ENCODE measurements at regions not wholly inside any gene's neighbourhood (a gene's known extent, or its start where the extent isn't known, plus 50 kb on each side); places are given as distances from the start of the nearest gene placed in this dataset.

DNA sequence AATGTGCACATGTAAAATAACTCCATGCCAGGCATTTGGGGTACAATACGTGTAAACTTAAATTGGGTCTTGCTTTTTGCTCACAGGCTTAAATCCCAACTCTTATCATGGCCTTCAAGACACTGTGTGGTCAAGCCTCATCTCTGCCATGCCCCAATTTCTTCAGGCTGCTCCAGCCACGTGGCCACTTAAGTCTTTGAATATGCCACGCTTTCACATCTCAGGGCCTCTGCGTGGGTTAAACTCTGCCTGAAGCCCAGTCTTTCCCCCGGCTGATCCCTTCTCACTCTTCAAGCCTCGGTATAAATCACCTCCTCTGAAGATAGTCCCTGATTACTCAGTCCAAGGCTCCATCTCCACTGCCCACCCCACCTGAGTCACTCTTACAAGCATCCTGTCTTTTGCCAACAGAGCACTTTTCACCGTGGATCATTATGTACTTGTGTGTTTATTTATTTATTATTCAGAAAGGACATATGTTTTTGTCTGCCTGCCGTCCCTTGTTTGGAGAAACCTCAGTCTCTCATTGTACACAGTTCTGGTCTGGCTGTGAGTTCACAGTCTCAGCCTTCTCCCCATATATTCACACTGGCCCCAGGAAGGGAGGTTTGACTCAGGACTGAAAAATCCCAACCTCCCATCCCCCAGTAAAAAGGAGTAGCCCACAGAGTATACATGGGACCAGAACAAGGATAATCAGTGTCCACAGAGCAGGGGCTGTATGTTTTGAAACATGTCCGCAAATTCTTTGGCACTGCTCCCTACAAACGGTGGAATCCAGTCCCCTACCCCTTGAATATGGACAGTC lies 344.7 kb downstream of the MN1 start:
- DNase-seq (ENCODE audit: low spot score), result no peak
- intact Hi-C loops (cut with DNase I), result no loop called here

DNA sequence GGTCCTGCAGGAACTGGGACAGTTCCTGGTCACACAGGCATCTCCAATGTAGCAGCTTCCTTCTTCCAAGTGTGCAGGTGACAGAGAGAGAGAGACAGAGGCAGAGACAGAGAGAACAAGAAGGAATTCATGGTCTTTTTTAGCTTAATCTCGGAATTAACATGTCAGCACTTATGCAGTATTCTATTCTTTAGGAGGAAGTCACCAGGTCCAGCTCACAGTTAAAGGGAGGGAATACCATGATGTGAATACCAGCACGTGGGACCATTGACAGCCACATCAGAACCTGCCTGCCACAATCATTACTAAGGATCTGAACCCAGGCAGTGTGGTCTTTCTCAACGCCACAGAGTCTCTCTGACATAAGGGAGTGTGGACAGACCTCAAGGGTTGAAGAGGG lies 341.6 kb downstream of the MN1 start:
- intact Hi-C loops (cut with DNase I), result no loop called here
- no peak for DNase-seq (ENCODE audit: low spot score)

DNA sequence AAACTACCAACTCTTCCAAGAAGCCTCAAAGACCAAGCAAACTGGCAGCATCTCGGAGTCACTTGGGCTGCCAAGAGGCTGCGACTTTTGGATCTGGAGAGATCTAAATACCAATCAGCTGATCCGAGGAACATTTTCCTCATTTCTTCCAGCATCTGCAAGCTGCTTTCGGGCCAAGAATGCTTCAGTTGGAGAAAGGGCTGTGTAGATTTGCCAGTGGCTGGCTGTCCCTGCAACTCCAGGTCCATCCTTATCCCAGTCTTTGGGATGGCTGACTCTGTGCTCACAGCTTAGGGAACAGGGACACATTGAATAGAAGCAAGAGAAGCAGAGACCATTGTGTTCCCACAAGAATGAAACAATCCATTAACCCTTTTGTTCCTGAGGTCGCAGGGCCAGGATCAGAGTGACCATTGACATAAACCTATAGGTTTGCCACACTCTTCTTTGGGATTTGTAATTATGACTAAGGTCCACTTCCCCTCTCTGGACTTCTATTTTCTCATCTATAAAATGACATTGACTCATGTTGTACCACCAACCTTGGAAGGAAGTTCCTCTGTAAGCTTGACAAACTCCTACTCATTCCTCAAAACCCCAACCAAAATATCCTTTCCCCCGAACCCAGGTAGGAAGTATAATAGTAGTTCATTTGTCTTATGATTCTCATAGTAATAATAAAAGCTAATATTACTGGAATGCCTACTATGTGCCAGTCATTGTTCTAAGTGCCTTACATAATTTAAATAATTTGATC lies 340.8 kb downstream of the MN1 start:
- no peak for DNase-seq (ENCODE audit: low spot score)
- intact Hi-C loops (cut with DNase I), result no loop called here

DNA sequence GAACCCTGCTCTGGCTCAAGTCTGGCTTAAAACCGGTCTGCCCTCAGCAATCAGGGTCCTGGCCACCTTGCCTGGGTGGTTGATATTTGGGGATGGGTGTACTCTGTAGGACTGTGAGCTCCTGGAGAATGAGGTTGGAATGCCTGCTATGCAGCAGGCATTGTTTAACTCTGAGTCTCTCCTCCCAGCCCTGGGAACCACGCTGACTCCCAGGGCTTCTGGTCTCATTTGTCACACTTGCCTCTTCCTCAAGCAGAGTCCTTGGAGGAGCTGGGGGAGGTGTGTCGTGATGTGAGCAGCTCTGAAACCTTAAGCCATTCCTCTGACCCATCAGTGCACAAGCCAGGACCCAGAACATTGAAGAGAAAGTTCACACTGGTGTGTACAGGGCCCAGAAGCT lies 340.1 kb downstream of the MN1 start:
- no peak for DNase-seq (ENCODE audit: low spot score)
- intact Hi-C loops (cut with DNase I), result no loop called here

DNA sequence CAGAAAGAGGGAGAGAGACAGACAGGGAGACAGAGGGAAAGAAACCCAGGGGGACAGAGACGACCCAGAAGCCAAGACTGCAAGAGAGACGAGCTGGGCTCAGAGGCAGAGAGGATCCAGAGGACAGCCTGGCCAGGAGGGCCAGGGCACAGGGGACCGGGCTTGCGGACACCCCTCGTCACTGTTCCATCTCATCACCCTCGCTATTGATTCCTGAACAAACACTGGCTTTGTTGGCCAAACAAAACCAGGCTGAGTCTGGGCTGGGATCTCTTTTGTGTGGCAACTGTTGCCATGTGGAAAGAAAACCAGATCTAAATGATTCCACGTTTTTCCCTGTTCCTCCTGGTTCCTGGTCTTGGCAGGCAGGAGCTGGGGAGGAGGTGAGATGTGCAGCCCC lies 339.4 kb downstream of the MN1 start:
- intact Hi-C loops (cut with DNase I), result no loop called here
- no peak for DNase-seq (ENCODE audit: low spot score)

DNA sequence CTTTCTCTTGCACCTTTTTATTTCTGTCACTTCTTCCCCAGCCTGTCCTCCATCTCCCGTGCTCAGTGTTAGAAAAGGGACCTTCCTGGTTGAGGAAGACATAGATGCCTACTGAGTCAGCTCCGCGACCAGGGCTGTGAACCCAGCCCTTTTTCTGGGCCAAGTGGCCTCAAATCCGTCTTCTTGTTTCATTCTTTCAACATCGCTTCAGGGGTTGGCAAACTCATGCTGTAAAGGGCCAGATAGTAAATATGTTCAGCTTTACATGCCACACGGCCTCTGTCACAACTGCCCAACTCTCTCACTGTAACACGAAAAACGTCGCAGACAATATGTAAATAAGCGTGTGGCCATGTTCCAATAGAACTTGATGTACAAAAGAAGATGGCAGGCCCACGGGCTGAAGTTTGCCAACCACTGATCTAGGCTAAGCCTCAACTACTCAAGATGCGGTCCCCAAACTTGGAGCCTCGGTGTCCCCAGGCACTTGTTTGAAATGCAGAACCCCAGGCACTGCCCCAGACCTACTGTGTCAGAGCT lies 338.4 kb downstream of the MN1 start:
- intact Hi-C loops (cut with DNase I), result no loop called here
- DNase-seq (ENCODE audit: low spot score), result no peak

DNA sequence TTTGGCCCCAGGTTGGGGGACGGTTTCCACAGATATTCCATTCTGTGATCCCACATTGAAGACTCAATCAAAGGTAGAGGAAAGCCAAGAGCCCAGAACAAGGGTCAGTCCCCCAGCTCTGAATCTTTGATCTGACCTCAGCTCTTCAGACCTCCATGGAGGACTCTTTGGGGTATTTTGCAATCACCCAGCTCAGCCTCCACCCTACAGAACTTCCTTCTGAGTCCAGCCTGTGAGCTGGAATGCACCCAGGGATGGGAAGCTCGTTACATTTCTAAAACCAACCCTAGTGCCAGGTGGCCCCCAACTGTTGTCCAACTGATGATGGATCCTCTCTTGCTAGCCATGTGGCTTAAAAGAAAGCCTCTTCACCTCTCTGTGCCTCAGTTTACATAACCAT lies 335.3 kb downstream of the MN1 start:
- intact Hi-C loops (cut with DNase I), result no loop called here
- DNase-seq (ENCODE audit: low spot score), result no peak

DNA sequence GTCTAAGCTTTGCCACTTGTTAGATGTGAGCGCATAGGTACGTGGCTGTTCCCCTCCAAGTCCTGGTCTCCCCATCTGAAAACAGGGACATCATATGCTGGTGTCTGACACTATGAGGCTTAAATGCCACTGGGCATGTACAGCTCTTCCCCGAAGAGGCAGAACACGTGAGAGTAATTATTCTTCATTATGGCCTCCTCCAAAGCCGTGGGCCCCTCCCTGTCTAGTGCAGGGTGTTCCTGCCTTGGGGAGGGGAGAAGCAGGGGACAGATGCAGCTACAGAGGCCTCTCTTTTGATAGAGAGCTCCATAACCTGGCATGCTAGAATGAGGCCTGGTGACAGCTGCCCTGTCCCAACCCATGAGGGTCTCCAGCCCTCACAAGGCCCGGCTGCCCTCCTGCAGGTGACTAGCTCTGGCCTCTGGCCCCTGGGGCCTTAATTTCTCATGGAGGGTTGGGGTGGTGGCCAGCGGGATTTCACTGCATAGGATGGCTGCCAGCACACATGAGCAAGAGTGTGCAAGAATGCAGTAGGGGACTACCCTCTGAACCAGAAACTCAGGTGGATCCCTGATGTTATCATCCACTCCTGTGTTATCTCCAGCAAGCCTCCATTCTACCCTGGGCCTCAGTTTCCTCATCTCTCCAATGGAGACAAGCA lies 334.6 kb downstream of the MN1 start:
- intact Hi-C loops (cut with DNase I), result no loop called here

DNA sequence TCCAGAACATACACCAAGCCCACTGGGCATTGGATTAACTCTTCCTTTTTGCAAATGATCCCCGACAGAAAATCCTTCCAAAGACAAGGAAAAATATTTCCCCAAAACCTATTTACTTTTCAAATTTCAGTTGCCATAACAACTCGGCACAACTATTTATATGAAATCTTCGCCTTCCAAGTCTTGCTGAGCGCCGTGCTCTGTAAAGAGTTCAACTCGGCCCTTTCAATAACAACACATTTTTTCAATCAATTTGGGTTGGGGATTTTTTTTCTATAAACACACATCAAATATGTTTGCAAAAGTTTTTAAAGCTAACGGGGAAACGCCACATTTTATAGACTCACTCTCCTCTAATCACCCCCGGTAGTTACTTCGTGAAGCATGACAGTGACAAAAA lies 333.8 kb downstream of the MN1 start:
- DNase-seq (ENCODE audit: low spot score), result no peak
- intact Hi-C loops (cut with DNase I), result no loop called here

More for the DNA sequence above, 334.6 kb downstream of the MN1 start:
- DNase-seq (ENCODE audit: low spot score), result no peak

DNA sequence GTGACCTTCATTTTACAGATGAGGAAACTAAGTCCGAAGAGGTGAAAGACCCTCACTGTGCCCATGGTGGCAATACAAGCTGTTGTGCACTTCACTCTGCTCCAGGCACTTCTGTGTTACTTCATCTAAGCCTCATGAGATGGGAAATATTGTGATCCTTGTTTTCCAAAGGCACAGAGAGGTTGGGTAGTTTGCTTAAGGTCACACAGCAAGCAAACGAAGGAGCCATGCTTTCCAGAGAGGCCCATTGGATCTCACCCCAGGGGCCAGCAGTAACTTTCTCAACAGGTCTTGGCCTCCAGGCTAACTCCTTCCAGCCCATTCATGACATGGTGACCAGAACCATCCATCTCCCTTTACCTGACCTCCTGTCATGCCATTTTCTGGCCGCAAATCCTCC lies 332.8 kb downstream of the MN1 start:
- intact Hi-C loops (cut with DNase I), result no loop called here

DNA sequence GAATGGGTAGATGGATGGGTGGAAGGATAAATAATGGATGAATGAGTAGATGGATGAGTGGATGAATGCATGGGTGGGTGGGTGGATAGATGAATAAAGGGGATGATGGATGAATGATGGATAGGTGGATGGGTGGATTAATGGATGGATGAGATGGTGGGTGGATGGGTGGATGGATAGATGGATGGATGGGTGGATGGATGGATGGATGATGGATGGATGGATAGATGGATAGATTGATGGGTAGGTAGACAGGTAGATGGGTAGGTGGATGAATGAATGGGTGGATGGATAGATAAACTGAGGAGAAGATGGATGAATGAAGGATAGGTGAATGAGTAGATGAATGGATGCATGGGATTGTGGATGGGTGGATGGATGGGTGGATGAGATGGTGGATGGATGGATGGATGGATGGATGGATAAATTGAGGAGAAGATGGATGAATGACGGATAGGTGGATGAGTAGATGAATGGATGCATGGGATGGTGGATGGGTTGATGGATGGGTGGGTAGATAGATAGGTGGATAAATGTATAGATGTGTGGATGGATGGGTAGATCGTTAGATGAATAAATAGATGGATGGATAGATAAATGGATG lies 331.3 kb downstream of the MN1 start:
- intact Hi-C loops (cut with DNase I), result loop anchor here in 1 of 2 donors (5.0 kb wide), 1 partner anchor 913 kb away; no protein-coding TSS in a partner anchor
- no peak for DNase-seq (ENCODE audit: low spot score)

More for the DNA sequence above, 332.8 kb downstream of the MN1 start:
- no peak for DNase-seq (ENCODE audit: low spot score)

DNA sequence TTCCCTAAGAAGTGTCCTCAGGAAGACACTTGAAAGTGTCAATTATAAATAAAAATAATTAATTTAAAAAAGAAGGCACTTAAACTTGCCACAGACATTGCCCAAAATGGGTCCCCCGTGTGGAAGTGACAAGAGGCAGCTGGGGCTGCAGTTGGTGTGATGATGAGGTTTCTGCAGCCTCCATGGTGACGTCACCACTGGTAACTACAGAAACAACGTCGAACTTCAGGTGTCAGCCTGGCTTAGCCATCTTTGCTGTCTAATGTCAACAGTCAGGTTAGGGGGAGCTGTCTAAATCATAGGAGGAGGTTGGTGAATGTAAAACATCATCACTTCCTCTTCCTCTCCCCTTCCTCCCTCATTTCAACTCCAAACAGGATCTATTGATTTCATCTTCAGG lies 328.6 kb downstream of the MN1 start:
- DNase-seq (ENCODE audit: low spot score), result no peak
- intact Hi-C loops (cut with DNase I), result loop anchor here in 1 of 2 donors (5.0 kb wide), 1 partner anchor 916 kb away; no protein-coding TSS in a partner anchor

DNA sequence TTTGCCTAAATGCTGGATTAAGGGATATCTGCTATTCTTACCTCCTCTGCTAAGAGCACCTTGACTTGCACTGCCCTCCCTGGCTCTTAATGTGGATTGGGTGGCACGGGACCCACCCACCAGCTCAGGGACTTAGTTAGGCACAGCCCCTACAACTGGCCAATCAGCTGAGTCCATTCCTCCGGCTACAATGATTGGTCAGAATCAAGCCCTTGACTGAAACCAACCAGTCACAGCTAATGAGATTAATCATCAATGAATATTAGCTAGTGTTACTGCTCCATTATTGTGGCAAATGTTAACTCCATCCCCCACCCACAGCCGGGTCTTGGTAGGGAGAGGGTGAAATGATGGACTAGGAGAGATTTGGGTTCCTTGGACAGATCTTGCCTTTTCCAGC lies 328.0 kb downstream of the MN1 start:
- intact Hi-C loops (cut with DNase I), result loop anchor here in 1 of 2 donors (5.0 kb wide), 1 partner anchor 916 kb away; no protein-coding TSS in a partner anchor
- DNase-seq (ENCODE audit: low spot score), result no peak

DNA sequence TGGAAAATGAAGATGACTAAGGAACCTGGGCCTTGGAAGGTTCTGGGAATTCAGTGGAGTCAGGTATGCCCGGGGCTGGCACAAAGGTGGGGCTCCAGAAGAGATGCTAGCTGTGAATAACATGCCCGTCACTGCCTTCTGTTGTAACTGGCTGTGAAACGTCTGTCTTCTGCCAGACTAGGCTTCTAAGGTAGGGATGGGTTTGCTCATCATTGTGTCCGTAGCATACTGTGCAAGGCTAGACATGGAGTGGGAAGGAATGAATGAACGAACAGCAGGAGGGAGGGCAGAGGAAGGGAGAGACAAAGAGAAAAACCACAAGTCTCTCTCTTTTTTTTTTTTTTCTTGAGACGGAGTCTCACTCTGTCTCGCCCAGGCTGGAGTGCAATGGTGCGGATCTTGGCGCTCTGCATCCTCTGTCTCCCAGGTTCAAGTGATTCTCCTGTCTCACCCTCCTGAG lies 327.4 kb downstream of the MN1 start:
- no peak for DNase-seq (ENCODE audit: low spot score)
- intact Hi-C loops (cut with DNase I), result loop anchor here in 1 of 2 donors (5.0 kb wide), 1 partner anchor 917 kb away; no protein-coding TSS in a partner anchor

DNA sequence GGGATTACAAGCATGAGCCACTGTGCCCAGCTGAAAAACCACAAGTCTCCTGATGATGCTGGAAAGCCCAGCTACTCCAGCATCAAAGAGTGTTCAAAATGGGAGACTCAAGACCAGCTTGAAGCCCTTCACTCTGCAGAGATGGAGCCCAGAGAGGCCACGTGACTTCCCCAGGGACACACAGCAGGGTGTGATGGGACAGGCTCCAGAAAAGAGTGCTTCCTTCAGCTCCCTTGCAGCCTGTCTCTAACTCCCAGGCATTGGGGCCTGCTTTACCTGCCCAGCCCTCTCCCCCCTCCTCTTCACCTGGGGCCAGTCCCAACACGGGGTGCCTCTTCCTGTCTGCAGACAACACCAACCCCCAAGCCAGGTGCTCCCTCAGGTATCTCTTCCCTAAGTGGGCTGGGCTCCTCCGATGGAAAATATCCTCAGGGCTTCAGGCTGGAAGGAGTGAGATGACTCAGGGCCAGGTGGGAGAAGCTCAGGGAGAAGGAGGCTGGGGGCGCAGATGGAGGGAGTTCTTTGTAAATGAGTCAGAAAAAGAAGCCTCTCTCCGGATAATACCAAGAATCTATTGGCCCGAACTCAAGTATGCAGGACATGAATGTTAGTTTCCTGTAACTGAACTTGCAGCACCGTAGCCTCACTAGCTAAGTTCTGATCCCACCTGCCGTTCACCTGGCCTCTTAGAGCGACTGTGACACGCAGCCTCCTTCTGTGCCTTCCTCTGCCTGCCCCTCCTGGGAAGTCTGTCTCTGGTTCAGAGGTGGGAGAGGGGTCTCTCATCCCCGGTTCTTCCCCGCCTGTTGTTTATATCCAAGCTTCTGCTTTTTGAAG lies 326.6 kb downstream of the MN1 start:
- intact Hi-C loops (cut with DNase I), result loop anchor here in 1 of 2 donors (5.0 kb wide), 1 partner anchor 918 kb away; no protein-coding TSS in a partner anchor
- DNase-seq (ENCODE audit: low spot score), result no peak

DNA sequence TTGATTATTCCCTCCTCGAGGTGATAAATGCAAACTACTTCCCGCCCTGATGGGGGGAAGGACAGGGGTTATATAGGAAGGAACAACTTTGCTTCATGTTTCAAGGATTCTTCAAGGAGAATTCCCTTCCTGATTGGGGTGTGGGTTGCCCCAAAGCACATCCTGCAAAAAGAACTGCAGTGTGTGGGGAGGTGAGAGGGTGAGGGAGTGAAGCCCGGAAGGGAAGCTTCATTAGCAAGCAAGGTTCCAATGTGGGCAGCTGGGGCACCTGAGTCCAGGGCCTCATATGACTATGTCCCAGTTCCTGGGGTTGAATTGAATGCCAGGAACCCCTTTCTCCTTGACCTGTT lies 326.0 kb downstream of the MN1 start:
- intact Hi-C loops (cut with DNase I), result no loop called here

DNA sequence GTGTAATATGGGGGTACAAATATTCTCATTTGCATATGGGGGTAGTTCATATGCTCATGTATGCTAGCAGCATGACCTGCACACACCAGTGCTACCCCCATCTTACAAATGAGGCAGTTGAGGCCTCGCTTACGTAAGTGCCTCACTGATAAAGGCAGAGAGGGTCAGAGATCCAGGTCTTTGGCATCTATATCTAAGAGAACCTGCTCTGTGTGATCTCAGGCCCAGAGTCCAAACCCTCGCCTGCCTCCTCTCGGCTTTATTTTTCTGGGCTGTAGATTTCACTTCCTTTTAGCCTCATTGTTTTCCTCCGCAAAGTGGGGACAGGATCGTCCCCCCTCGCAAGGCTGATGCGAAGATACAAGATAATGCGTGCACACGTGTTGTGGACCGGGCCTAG lies 325.2 kb downstream of the MN1 start:
- DNase-seq (ENCODE audit: low spot score), result no peak
- intact Hi-C loops (cut with DNase I), result no loop called here

More for the DNA sequence above, 326.0 kb downstream of the MN1 start:
- DNase-seq (ENCODE audit: low spot score), result no peak

DNA sequence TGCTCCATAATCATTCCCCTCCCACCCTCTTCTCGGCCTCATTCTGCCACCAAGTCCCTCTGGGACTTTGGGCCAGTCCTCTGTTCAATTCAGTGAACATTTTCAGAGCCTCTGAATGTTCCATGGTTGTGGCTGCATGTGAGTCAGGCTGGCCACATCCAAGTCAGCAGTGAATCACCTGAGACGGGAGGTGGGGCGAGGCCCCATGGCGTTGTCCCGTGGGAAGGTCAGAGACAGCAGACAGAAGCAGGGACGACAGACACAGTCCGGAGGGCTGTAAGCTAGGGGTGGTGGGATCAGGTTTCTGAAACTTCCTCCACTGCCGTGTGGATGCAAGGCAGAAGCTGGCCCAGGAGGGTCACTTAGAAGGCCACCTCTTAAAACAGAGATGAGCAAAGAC lies 324.8 kb downstream of the MN1 start:
- no peak for DNase-seq (ENCODE audit: low spot score)
- intact Hi-C loops (cut with DNase I), result no loop called here
